ENCODE measurements at regions not wholly inside any gene's neighbourhood (a gene's known extent, or its start where the extent isn't known, plus 50 kb on each side); places are given as distances from the start of the nearest gene placed in this dataset.

GRCh38 chr22:48089601-48090331 is 1327.3 kb downstream of the TBC1D22A start:
- no peak for DNase-seq

DNA sequence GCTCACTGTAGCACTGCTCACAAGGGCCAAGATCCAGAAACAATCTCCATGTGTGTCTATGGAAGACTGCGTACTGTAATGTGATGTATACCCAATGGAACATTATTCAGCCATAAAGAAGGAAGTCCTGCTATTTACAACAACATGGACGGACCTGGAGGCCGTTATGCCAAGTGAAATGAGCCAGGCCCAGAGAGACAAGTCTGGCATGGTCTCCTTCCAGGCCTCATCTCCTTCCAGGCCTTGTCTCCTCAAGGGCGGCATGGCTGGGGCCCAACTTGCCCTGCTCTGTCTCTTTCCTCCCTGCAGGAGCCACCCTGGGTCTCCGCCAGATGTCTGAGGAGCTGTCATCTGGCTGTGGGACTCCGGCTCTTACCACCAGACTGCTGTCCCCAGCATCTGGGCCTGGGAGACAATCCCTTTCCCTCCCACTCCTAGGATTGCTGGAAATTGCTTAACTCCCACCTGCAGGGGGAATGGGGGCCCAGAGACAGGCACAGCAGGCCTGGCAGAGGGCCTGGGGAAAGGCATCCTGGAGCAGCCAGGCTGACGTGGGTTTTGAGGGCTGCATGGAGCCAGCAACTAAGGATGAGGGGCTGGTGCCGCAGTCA is 1326.6 kb downstream of the TBC1D22A start:
- DNase-seq: no peak

- DNase-seq: no peak
These were observed 1325.8 kb downstream of the TBC1D22A start for GRCh38 chr22:48088251-48088650.

DNA sequence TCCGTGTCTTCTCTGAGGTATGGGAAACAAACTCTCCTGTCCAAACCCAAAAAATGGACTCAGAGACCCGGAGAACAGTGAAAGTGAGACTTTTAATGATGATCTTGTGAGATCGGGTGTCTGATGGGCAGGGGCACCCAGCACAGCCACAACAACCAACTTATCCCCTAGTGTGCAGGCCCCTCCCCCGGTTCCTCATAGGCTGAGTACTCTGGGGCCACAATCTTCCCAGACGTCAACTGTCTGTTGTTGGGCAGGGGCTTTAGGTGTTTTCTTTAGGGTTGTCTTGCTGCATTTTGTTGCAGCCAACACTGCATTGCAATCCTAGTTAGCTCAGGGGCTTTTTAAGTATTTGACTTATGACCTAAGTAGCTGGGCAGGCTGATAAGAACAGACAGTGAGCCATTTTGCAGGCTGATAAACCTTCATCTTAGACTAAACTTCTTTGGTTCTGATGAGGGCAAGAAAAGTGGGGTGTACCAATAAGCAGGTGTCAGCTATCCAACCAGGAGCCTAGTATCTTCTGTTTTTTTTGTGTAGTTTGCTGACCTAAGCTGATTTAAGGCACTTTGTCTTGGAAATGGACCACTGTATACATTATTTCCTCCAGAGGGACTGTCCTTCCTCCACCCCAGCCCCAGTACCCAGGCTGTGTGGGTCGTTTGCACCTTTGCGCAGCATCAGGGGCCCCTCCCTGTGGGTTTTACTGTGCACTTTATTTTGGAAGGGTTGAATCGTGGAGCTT is 1323.6 kb downstream of the TBC1D22A start:
- DNase-seq: no peak

DNA sequence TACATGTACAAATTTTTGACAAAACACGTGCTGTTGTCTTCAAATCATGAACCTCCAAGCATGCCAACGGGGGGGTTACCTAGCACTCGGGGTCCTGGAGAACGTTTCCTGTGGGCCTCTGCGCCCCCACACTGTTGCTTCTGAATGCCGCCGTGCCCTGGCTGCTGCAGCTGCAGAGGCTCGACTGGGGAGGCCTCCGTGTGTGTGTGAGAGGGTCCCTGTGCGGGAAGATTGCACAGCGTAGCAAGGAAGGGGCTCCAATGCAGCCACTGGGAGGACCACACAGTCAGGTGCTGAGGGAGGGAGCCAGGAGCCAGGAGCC is 1322.2 kb downstream of the TBC1D22A start:
- DNase-seq: no peak

- DNase-seq: no peak
These were observed 1321.7 kb downstream of the TBC1D22A start for GRCh38 chr22:48084041-48084728.

DNA sequence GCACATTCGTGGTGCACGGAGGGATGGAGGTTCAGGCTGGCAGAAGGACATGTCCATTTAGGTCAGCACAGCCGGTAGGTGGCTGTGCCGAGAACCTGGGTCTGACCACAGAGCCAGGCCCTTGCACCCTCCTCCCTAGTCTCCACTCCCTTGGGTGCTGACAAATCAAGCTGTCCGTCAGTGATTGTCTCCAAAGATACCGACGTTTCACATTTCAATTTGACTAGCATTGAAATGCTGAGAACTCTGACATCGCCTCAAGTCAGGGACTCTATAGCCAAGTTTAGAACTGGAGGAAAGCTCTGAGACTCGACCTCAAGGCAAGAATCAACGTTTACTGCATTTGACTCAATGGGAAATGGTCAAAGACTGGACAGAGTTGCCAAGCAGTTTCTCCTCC is 1321.1 kb downstream of the TBC1D22A start:
- no peak for DNase-seq

DNA sequence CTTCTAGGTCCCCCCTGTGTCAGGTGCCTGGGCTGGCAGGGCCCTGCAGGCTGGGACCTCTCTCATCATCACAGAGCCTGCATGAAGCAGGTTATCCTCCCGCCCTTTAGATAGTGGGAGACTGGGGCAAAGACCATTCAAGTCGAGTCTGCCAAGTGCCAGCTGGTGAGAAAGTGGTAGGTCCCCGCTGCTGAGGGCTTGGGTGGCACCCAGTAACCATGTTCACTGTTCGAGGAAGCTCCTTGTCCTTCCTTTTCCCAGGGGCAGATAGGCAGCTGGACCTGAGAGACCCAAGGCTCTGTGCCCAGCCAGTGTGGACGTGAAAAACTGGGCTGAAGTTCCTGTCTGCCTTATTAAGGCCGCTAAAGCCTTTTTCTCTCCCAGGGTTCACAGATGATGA is 1319.8 kb downstream of the TBC1D22A start:
- no peak for DNase-seq

GRCh38 chr22:48081281-48081680 is 1318.8 kb downstream of the TBC1D22A start:
- DNase-seq: no peak

DNA sequence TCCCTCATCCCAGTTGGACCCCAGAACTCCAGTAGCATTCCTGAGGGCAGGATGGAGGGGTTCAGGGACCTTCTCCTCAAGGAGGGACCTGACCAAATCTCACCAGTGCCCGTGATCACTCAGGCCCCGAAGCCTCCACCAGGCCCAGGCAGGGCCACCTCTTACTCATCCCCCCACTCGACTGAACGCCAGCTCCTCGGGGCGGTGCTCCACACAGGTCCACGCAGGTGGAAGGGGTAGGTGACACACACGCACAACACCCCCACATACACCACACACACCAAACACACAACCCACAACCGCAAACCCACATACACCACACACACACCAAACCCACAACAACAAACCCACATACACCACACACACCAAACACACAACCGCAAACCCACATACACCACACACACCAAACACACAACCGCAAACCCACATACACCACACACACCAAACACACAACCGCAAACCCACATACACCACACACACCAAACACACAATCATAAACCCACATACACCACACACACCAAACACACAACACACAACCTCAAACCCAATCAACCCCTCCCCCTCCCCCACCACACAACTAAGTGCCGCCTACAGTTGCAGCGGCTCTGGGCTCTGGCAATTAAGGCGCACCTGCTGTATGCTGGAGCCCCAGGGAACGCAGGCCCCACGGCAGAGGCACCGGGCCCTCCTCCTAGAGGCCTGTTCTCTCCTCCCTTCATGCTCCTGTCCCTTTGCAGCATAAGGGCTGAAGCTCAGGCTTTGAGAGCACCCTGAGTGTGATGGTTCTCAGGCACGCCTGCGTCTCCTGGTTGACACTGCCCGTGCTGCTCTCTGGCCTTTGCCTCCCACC is 1318.1 kb downstream of the TBC1D22A start:
- DNase-seq: no peak

DNA sequence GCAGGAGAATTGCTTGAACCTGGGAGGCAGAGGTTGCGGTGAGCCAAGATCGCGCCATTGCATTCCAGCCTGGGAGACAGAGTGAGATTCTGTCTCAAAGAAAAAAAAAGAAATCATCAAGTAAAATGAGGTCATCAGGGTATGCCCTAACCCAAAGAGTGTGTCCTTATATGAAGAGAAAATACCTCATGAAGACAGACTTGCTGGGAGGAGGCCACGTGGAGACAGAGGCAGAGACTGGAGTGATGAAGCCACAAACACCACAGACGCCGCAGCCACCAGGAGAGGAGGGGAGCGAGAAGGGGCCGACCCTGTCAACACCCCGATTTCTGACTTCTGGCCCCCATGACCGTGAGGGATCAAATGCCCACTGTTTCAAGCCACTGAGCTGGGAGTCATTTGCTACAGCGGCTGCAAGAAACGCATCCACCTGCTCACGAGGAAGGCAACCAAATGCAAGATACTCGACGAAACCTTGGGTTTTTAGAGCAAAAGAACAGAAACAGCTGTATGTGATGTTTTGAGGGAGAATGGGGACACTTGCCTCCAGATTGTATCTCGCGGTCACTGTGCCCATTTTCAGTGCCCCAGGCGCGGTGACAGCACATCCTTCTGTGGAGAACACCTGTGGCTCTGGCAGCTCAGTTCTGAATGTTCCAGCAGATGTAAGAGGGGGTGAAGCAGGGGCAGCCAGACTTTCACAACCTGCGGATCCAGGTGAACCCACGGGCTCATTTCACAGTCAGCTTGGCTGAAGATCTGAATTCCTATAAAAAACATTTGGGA is 1317.2 kb downstream of the TBC1D22A start:
- DNase-seq: no peak

- no peak for DNase-seq
These were observed 1316.4 kb downstream of the TBC1D22A start for GRCh38 chr22:48078825-48079224.

DNA sequence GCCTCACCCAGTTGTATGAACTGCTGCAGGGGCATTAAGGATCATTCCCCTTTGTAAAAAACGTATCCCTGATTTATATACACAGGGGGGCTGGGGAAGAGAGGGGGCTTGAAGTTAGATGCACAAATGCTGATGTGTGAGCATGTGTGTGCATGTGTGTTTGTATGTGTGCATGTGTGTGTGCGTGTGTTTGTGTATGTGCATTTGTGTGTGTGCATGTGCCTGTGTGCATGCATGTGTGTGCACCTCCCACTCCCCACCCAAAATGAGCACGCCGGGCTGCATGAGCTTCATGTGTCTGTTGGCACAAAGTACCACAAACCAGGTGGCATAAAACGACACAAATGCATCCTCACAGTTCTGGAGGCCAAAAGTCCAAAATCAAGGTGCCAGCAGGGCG is 1315.2 kb downstream of the TBC1D22A start:
- DNase-seq: no peak

GRCh38 chr22:48076008-48076407 is 1313.6 kb downstream of the TBC1D22A start:
- DNase-seq: no peak

GRCh38 chr22:48075604-48076003 is 1313.2 kb downstream of the TBC1D22A start:
- no peak for DNase-seq

DNA sequence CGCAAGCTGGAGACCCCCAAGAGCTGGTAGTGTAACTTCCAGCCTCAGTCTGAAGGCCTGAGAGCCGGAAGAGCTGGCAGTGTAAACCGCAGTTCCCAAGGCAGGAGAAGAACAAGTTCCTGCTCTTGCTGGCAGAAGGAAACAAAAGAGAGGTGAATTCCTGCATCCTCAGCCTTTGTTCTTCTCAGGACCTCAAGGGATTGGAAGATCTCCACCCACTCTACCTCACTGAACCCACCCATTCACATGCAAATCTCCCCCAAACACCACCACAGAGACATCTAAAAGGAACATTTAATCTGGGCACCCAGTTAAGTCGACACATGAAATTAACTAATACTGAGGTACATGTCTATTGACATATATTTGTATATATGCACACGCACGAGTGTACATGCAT is 1310.3 kb downstream of the TBC1D22A start:
- no peak for DNase-seq

DNA sequence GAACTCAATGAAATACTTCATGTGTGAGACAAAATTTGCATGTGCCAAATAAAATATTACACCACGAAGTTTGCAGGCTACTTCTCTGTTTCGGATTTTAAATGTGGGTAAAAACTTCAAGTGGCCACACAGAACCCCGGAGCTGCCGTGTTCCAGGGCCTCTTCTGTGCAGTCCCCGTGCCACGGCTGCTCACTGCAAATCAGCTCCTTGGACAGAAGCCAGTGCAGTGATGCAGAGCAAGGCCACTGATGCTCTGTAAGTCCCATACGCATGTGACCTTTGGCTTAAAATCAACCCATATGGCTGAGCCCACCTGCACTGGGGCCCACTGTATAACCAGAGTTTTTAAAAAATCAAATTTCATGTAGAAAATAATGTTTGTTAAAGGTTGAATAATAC is 1309.4 kb downstream of the TBC1D22A start:
- no peak for DNase-seq

- no peak for DNase-seq
These were observed 1308.9 kb downstream of the TBC1D22A start for GRCh38 chr22:48071305-48071704.

DNA sequence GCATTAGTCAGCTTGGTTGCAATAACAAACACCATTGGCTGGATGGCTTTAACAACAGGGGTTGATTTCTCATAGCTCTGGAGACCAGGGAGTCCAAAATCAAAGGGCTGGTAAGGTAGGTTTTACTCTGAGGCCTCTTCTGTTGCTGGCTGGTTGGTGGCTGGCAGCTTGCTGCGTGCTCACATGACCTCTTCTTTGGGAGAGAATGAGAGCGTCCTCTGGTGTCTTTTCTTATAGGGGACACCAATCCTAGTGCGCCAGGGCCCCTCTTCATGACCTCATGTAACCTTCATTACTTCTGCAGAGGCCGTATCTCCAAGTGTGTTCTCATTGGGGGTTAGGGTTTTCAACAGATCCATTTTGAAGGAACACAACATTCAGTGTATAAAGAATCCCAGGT is 1308.3 kb downstream of the TBC1D22A start:
- DNase-seq: no peak

- DNase-seq: no peak
These were observed 1307.6 kb downstream of the TBC1D22A start for GRCh38 chr22:48070083-48070482.

GRCh38 chr22:48069256-48069655 is 1306.8 kb downstream of the TBC1D22A start:
- DNase-seq: no peak

DNA sequence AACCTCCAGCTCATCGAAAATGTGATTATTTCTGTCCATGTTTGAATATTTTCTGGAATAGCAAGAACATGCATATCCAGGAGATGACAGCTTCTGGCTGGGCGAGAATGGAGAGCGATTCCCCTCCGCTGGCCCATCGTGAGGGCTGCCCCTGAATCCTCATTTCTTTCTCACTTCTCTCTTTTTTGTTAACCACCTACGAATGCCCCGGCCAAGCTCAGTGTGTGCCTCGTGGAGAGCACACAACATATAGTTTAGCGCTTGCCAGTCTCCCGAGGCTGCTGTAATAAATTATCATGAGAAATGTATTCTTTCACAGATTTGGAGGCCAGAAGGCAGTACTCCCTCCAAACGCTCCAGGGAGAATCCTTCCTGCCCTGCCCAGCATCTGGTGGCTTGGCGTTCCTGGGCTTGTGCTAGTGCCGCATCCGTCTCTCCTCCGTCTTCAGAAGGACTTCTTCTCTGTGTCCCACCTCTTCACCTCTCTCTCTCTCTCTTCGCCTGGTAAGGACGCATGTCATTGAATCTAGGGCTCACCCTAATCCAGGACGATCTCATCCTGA is 1306.0 kb downstream of the TBC1D22A start:
- no peak for DNase-seq

Data from NCI-H1048 (cell line).